ENCODE measurements at regions not wholly inside any gene's neighbourhood (a gene's known extent, or its start where the extent isn't known, plus 50 kb on each side); places are given as distances from the start of the nearest gene placed in this dataset.

DNA sequence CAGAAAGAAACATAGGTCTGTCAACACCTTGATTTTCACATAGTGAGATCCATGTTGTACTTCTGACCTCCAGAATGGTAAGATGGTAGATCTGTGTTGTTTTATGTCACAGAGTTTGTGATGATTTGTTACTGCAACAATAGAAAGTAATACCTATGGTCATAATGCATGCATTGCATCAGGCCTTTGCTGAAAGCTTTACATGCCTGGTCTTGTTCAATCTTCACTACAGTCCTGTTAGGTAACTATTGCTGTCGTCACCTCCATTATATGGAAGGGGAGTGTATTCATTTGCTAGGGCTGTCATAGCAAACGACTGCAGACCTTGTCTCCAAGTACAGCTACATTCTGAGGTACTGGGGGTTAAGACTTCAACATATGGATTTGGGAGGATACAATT lies 243.5 kb downstream of the ANAPC1 start:
- FAIRE-seq (no peak), DNase-seq (no peak)
- no peak overlapping the region for H3K27ac ChIP-seq (ENCODE audit: low read depth in 2 of 2, low read length in 2 of 2)
- H3K9me3 ChIP-seq (ENCODE audit: control insufficient read depth in 2 of 3, insufficient read depth in 1 of 3, low read length in 3 of 3): no peaks in the 10 kb centered on the region
- intact Hi-C loops (cut with DNase I): no loop called here
- no peak for TF ChIP-seq CTCF (IDR thresholded peaks at IDR 0.05; ENCODE audit: borderline replicate concordance, extremely low read depth, insufficient read depth)
- H3K4me1 ChIP-seq (ENCODE audit: control insufficient read depth in 2 of 3, insufficient read depth in 2 of 3, low read depth in 1 of 3, low read length in 3 of 3): peaks cover 0 to 7% (median 5%) of the 10 kb centered on the region in 3 donors
- H3K4me3 ChIP-seq (ENCODE audit: low read length in 3 of 3): no peak overlapping the region
- no peaks in the 10 kb centered on the region for H3K36me3 ChIP-seq (ENCODE audit: control insufficient read depth in 2 of 3, insufficient read depth in 3 of 3, low read length in 3 of 3)
- no peaks in the 10 kb centered on the region for H3K27me3 ChIP-seq (ENCODE audit: control insufficient read depth, insufficient read depth, low read length)
- H3K9ac ChIP-seq (ENCODE audit: low read length in 3 of 3): no peak overlapping the region

DNA sequence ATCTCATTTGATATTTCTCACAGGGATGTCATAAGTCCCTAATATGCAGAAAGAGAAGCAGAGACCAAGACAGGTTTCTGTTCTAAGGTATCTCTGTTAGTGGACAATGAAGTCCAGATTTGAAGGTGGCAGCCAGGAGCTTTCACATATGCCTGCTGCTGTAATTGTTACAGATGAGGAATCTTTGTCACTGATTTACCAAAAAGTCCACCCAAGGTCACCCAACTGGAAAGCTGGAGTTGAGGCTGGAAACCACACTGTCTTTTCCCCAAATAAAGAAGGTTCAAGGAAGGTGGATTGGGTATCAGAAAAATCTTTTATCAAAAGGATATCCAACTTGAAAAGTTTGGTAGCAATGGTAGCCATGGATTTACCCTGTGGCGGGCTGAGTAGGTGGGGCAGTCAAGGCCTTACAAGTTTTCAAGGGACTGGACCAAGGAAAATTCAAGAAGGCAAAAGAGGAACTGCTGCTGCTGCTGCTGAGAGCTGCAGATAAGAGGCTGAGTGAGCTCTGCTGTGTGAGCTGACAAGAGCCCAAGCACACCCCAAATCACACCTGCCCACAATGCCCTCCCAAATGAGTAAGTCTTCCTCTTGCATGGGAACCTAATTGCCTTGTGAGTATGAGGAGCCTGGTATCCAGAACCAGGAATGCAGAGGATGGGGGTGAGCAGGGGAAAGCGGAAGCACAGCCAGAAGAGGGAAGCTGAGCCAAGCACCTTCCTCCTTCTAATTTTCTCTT lies 241.2 kb downstream of the ANAPC1 start:
- no peak overlapping the region for H3K27ac ChIP-seq (ENCODE audit: low read depth in 2 of 2, low read length in 2 of 2)
- no peak for TF ChIP-seq CTCF (IDR thresholded peaks at IDR 0.05; ENCODE audit: borderline replicate concordance, extremely low read depth, insufficient read depth)
- H3K4me3 ChIP-seq (ENCODE audit: low read length in 3 of 3): no peak overlapping the region
- peak in 2 of 5 donors; percentile 53 to 59 for DNase-seq
- no peak overlapping the region for H3K9ac ChIP-seq (ENCODE audit: low read length in 3 of 3)
- H3K4me1 ChIP-seq (ENCODE audit: control insufficient read depth in 2 of 3, insufficient read depth in 2 of 3, low read depth in 1 of 3, low read length in 3 of 3): peaks cover 0 to 7% (median 5%) of the 10 kb centered on the region in 3 donors
- intact Hi-C loops (cut with DNase I): no loop called here
- H3K36me3 ChIP-seq (ENCODE audit: control insufficient read depth in 2 of 3, insufficient read depth in 3 of 3, low read length in 3 of 3): no peaks in the 10 kb centered on the region
- peaks cover 0 to 4% (median 0%) of the 10 kb centered on the region in 3 donors for H3K9me3 ChIP-seq (ENCODE audit: control insufficient read depth in 2 of 3, insufficient read depth in 1 of 3, low read length in 3 of 3)
- no peaks in the 10 kb centered on the region for H3K27me3 ChIP-seq (ENCODE audit: control insufficient read depth, insufficient read depth, low read length)
- FAIRE-seq: no peak

- peaks cover 0 to 4% (median 0%) of the 10 kb centered on the region in 3 donors for H3K9me3 ChIP-seq (ENCODE audit: control insufficient read depth in 2 of 3, insufficient read depth in 1 of 3, low read length in 3 of 3)
- no peak overlapping the region for H3K27ac ChIP-seq (ENCODE audit: low read depth in 2 of 2, low read length in 2 of 2)
- H3K9ac ChIP-seq (ENCODE audit: low read length in 3 of 3): no peak overlapping the region
- no peaks in the 10 kb centered on the region for H3K36me3 ChIP-seq (ENCODE audit: control insufficient read depth in 2 of 3, insufficient read depth in 3 of 3, low read length in 3 of 3)
- H3K27me3 ChIP-seq (ENCODE audit: control insufficient read depth, insufficient read depth, low read length): no peaks in the 10 kb centered on the region
- no peak overlapping the region for H3K4me3 ChIP-seq (ENCODE audit: low read length in 3 of 3)
- intact Hi-C loops (cut with DNase I): no loop called here
- FAIRE-seq (no peak), DNase-seq (no peak)
- TF ChIP-seq CTCF (IDR thresholded peaks at IDR 0.05; ENCODE audit: borderline replicate concordance, extremely low read depth, insufficient read depth): no peak
- H3K4me1 ChIP-seq (ENCODE audit: control insufficient read depth in 2 of 3, insufficient read depth in 2 of 3, low read depth in 1 of 3, low read length in 3 of 3): peaks cover 0 to 7% (median 5%) of the 10 kb centered on the region in 3 donors
These were observed 240.2 kb downstream of the ANAPC1 start for GRCh38 chr2:111643759-111644158.

Measured in kidney (tissue), 13 donors.